ENCODE measurements at regions not wholly inside any gene's neighbourhood (a gene's known extent, or its start where the extent isn't known, plus 50 kb on each side); places are given as distances from the start of the nearest gene placed in this dataset.
"Not testable (repeated sequence)": the region's sequence is repeated elsewhere in the genome, so short reads cannot be mapped to it uniquely, and the experiment has no call there.

DNA sequence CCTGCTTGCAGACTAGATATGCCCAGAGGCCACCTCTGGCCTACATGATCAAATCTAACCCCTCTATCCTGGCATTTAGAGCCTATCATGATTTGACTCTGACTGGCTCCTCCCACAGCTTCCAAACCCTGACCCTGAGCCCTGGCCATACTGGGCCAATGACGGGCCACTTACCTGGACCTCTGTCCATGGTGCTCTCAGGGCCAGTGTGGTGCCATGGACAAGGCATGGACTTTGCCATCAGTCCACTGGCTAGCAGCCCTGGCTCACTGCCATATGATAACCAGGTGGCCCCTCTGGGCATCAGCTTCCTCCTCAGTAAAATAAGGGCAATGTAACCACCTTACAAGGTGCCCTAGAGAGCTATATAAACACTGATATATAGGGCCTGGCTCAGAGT, 713.4 kb downstream of the PTPRU start:
- no peak for DNase-seq

DNA sequence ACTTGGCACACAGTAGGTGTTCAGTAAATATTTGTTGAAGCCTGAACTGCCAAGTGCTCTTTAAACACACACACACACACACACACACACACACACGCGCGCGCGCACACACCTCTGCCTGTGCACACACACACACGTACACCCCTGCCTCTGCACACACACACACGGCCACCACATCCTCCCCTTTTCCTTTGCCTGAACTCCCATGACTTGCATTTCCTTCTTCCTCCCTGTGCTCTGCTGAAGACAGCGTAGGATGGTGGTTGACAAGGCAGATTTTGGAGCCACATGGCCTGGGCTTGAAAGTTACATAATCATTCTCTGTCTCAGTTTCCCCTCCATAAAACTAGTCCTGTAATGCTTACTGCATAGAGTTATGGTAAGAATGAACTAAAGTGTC, 712.3 kb downstream of the PTPRU start:
- no peak for DNase-seq

DNA sequence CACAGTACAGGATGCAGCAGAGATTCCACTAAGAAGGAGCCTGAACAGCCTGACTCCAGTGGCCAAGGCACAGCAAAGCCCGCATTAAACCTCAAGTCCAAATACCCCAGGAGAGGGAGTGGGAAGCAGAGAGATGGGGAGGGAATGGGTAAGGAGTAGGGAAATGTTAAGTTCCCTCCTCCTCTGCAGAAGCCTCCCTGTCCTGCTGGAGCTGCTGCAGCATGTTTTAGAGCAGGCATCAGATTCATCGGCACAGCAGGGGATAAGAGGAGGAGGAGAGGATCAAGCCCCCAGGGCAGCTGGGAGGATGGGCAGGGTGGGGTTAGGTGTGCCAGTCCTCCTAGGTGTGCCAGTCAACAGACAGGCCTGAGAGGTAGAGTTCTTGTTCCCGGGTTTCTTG, 709.7 kb downstream of the PTPRU start:
- no peak for DNase-seq

- no peak for DNase-seq
These were observed 709.1 kb downstream of the PTPRU start for GRCh38 chr1:29945426-29945825.

- DNase-seq = no peak
These were observed 708.1 kb downstream of the PTPRU start for GRCh38 chr1:29944253-29944905.

GRCh38 chr1:29943034-29943433, 706.7 kb downstream of the PTPRU start:
- no peak for DNase-seq

- no peak for DNase-seq
These were observed 702.8 kb downstream of the PTPRU start for GRCh38 chr1:29939079-29939478.

- DNase-seq = no peak
These were observed 701.0 kb downstream of the PTPRU start for GRCh38 chr1:29937356-29937755.

DNA sequence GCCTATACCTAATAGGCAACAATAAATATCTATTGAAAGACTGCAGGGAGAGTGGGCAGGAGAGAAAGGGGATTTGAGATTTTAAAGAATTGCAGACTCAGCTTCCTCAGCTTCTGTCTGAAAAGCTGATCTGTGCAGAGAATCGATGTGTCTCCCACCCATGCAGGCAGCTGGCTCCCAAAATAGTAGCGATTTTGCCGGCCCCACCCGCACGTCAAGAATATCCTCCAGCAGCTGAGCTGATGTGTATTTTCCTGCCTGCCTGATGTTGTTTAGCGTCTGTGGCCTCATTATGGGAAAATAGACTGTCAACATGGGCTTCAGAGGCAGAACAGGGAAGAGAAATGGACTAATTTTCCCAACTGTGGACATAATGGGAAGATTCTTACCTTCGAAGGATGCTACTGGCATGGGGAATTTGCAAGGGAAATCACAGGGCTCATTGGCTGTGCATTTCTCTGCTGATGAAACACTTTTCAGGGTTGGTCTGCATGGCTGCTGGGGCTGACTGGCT, 699.8 kb downstream of the PTPRU start:
- no peak for DNase-seq

- DNase-seq = no peak
These were observed 698.0 kb downstream of the PTPRU start for GRCh38 chr1:29934255-29934772.

DNA sequence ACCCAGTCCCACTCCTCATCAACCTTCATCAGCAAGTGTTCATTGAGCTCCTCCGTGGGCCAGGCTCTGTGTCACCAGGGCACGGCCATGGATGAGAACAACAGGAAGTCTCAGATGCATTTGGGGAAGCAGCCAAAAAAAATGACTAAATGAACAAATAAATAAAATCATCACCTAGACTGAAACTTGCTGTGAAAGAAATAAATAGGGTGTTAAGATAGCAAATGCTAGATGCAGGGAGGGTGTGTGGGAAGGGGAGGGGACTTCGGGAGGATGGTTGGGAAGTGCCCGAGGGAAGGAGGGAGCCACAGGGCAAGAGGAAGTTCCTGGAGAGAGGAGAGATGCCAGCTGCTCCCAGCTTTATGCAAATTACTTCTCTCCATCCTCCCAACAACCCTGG, 696.7 kb downstream of the PTPRU start:
- no peak for DNase-seq

GRCh38 chr1:29932626-29933025, 696.3 kb downstream of the PTPRU start:
- no peak for DNase-seq

- DNase-seq = no peak
These were observed 695.3 kb downstream of the PTPRU start for GRCh38 chr1:29931477-29932175.

GRCh38 chr1:29925058-29925457, 688.7 kb downstream of the PTPRU start:
- DNase-seq = no peak

- DNase-seq = no peak
These were observed 687.7 kb downstream of the PTPRU start for GRCh38 chr1:29924017-29924431.

DNA sequence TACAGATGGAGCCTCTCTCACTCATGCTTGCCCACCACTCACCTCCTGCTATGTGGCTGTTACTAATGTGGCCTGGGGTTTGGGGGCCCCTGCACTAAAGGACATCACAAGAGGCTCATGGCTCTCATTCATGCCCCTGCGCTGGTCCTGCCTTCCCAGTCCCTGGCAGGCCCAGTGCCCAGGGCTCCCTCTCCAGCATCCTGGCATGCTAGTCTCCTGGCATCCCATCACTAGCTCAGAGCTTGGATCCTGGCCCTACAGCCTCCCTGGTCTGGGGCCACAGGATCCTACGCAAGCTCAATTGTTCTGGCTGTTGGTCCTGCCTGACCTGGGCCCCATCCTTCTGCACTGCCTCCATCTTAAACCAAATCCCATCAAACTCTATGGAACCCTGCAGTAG, 685.4 kb downstream of the PTPRU start:
- no peak for DNase-seq

- no peak for DNase-seq
These were observed 684.5 kb downstream of the PTPRU start for GRCh38 chr1:29920784-29921183.

DNA sequence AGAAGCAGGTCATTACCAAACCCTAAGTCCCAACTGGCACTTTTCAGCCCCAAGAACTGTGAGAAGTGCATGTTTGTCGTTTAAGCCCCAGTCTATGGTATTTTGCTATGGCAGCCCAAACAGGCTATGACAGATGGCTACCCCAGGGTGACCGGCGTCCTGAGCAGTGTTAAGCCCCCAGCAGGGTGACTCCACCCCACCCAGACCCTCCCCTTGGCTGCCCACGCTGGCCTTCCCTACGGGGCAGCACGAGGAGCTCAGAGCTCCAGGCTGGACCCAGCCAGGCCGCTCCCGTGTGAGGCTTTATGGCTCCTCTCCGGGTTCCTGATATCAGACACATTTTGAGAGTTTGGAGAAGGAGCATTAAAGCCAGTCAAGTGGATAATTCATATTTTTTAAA, 684.0 kb downstream of the PTPRU start:
- DNase-seq = no peak

GRCh38 chr1:29919041-29919440, 682.7 kb downstream of the PTPRU start:
- not testable (repeated sequence) for DNase-seq

DNA sequence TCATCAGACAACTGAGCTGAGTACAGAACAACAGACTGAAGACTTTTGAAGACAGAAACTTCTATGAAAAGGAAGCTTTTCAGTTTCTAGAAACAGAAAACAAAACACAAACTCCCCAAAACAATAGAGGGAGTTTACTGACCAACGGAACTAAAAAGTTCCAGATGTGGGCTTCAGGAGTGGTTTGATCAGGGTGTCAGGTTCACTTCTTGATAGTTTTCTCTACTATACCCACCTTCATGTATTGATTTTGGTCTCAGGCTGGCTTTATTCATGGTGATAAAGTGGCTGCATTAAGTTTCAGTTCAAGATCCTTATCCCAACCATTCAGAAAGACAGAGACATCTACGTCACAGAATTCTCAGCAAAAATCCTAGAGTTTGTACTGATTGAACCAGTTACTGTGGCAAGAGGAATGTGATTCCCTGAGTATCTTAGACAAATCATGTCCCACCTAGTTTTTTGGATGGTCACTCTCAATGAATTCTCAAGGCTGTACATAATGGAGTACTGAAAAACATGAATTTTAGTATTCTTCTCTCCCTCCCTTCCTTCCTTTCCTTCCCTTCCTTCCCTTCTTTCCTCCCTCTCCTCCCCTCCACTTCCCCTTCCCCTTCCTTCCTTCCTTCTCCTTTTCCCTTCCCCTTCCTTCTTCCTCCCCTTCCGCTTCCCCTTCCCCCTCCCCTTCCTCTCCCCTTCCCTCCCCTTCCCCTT, 680.5 kb downstream of the PTPRU start:
- no peak for DNase-seq

DNA sequence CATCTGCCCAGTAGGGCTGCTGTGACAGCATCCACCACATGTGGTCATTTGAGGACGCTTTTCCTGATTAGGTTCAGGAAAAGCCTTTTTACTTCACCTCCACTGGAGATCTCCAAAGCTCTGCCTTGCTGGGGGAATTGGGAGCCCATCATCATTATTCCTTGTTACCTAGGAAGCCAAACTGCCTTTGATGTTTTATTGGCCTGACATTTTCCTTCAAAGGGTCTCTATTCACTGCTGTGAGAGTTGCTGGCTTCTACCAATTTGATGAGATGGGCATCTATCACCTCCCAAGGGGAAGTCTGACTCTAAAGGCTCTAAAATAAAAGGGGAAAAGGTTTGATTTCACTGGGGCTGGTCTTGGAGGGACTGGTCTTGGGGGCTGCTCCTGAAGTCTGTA, 678.6 kb downstream of the PTPRU start:
- no peak for DNase-seq

DNA sequence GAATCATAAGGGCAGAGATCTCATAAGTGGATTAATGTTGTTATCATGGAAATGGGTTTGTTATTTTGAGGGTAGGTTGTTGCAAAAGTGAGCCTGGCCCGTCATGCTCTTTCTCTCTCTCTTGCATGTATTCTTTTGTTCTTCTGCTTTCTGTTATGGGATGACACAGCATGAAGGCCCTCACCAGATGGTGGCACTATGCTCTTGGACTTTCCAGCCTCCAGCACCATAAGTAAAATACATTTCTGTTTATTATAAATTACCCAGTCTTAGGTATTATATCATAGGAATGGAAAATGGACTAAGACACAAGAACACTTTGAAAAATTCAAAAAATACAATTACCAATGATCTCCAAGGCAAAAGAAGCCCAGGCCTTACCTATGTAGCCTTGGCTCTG, 676.1 kb downstream of the PTPRU start:
- DNase-seq = no peak

GRCh38 chr1:29909962-29910361, 673.6 kb downstream of the PTPRU start:
- DNase-seq = no peak

GRCh38 chr1:29907596-29907995, 671.3 kb downstream of the PTPRU start:
- no peak for DNase-seq
